PC-3 (cell line): ENCODE measurements at regions not wholly inside any gene's neighbourhood (a gene's known extent, or its start where the extent isn't known, plus 50 kb on each side); places are given as distances from the start of the nearest gene placed in this dataset.

Experiments used
- CTCF ChIP-seq: fragments of 300-600 bp; sonication (generic); conservative IDR thresholded peaks from 2 replicates; pipeline ENCODE4 v1.5.1; 2017; ENCODE audit warnings: antibody characterized with exemption, low read depth, mild to moderate bottlenecking, low read length
- EZH2phosphoT487 ChIP-seq: fragments of 300-600 bp; sonication (generic); IDR thresholded peaks from 2 replicates; pipeline ENCODE4 v1.6.1; 2018; ENCODE audit warnings: mild to moderate bottlenecking, antibody characterized with exemption, low read length, borderline replicate concordance

- TF ChIP-seq CTCF (no peak), EZH2phosphoT487 (no peak)
Observed at GRCh38 chrX:127519323-127519722, 532.9 kb downstream of the ACTRT1 start.
